ENCODE measurements at regions not wholly inside any gene's neighbourhood (a gene's known extent, or its start where the extent isn't known, plus 50 kb on each side); places are given as distances from the start of the nearest gene placed in this dataset.

GRCh38 chr3:116971531-116971930, 262.0 kb downstream of the TUSC7 start:
- no peak overlapping the region for H3K27ac ChIP-seq (ENCODE audit: low read depth in 2 of 2, low read length in 1 of 2)
- no peak overlapping the region for H3K4me3 ChIP-seq (ENCODE audit: low read depth in 1 of 2, low read length in 2 of 2)
- H3K36me3 ChIP-seq (ENCODE audit: control insufficient read depth in 2 of 2, insufficient read depth in 2 of 2, low read length in 1 of 2) = no peaks in the 10 kb centered on the region
- 44 to 63% methylated on average over 4 of the region's 4 CpGs for WGBS, 2 donors
- no peaks in the 10 kb centered on the region for H3K9me3 ChIP-seq (ENCODE audit: control insufficient read depth in 2 of 2, insufficient read depth in 1 of 2, low read depth in 1 of 2, low read length in 1 of 2)
- no peaks in the 10 kb centered on the region for H3K4me1 ChIP-seq (ENCODE audit: control insufficient read depth in 2 of 2, insufficient read depth in 2 of 2, low read length in 1 of 2)
- H3K27me3 ChIP-seq (ENCODE audit: control insufficient read depth in 1 of 2, insufficient read depth in 2 of 2, low read length in 2 of 2) = no peaks in the 10 kb centered on the region

- Histone ChIP-seq H3K27ac (ENCODE audit: low read depth in 2 of 2, low read length in 1 of 2) (no peak overlapping the region), H3K4me3 (ENCODE audit: low read depth in 1 of 2, low read length in 2 of 2) (no peak overlapping the region), H3K9me3 (ENCODE audit: control insufficient read depth in 2 of 2, insufficient read depth in 1 of 2, low read depth in 1 of 2, low read length in 1 of 2) (no peaks in the 10 kb centered on the region), H3K27me3 (ENCODE audit: control insufficient read depth in 1 of 2, insufficient read depth in 2 of 2, low read length in 2 of 2) (no peaks in the 10 kb centered on the region), H3K4me1 (ENCODE audit: control insufficient read depth in 2 of 2, insufficient read depth in 2 of 2, low read length in 1 of 2) (no peaks in the 10 kb centered on the region), H3K36me3 (ENCODE audit: control insufficient read depth in 2 of 2, insufficient read depth in 2 of 2, low read length in 1 of 2) (no peaks in the 10 kb centered on the region)
- 46 to 89% methylated on average over 1 of the region's 1 CpG for WGBS, 2 donors
Observed at GRCh38 chr3:116974702-116975101, 265.1 kb downstream of the TUSC7 start.

GRCh38 chr3:116977441-116977840, 267.9 kb downstream of the TUSC7 start:
- no peak overlapping the region for H3K4me3 ChIP-seq (ENCODE audit: low read depth in 1 of 2, low read length in 2 of 2)
- 89 to 93% methylated on average over 1 of the region's 1 CpG for WGBS, 2 donors
- H3K9me3 ChIP-seq (ENCODE audit: control insufficient read depth in 2 of 2, insufficient read depth in 1 of 2, low read depth in 1 of 2, low read length in 1 of 2) = no peaks in the 10 kb centered on the region

GRCh38 chr3:116980099-116980498, 270.5 kb downstream of the TUSC7 start:
- Histone ChIP-seq H3K9me3 (ENCODE audit: control insufficient read depth in 2 of 2, insufficient read depth in 1 of 2, low read depth in 1 of 2, low read length in 1 of 2) (no peaks in the 10 kb centered on the region), H3K4me3 (ENCODE audit: low read depth in 1 of 2, low read length in 2 of 2) (no peak overlapping the region), H3K27me3 (ENCODE audit: control insufficient read depth in 1 of 2, insufficient read depth in 2 of 2, low read length in 2 of 2) (no peaks in the 10 kb centered on the region), H3K4me1 (ENCODE audit: control insufficient read depth in 2 of 2, insufficient read depth in 2 of 2, low read length in 1 of 2) (no peaks in the 10 kb centered on the region), H3K36me3 (ENCODE audit: control insufficient read depth in 2 of 2, insufficient read depth in 2 of 2, low read length in 1 of 2) (no peaks in the 10 kb centered on the region), H3K27ac (ENCODE audit: low read depth in 2 of 2, low read length in 1 of 2) (no peak overlapping the region)
- 61 to 64% methylated on average over 3 of the region's 3 CpGs for WGBS, 2 donors

More at GRCh38 chr3:116977441-116977840, 267.9 kb downstream of the TUSC7 start:
- no peaks in the 10 kb centered on the region for H3K27me3 ChIP-seq (ENCODE audit: control insufficient read depth in 1 of 2, insufficient read depth in 2 of 2, low read length in 2 of 2)
- H3K27ac ChIP-seq (ENCODE audit: low read depth in 2 of 2, low read length in 1 of 2) = no peak overlapping the region
- no peaks in the 10 kb centered on the region for H3K36me3 ChIP-seq (ENCODE audit: control insufficient read depth in 2 of 2, insufficient read depth in 2 of 2, low read length in 1 of 2)
- H3K4me1 ChIP-seq (ENCODE audit: control insufficient read depth in 2 of 2, insufficient read depth in 2 of 2, low read length in 1 of 2) = no peaks in the 10 kb centered on the region

- 82 to 89% methylated on average over 5 of the region's 5 CpGs for WGBS, 2 donors
- Histone ChIP-seq H3K9me3 (ENCODE audit: control insufficient read depth in 2 of 2, insufficient read depth in 1 of 2, low read depth in 1 of 2, low read length in 1 of 2) (no peaks in the 10 kb centered on the region), H3K27me3 (ENCODE audit: control insufficient read depth in 1 of 2, insufficient read depth in 2 of 2, low read length in 2 of 2) (no peaks in the 10 kb centered on the region), H3K4me1 (ENCODE audit: control insufficient read depth in 2 of 2, insufficient read depth in 2 of 2, low read length in 1 of 2) (no peaks in the 10 kb centered on the region), H3K27ac (ENCODE audit: low read depth in 2 of 2, low read length in 1 of 2) (no peak overlapping the region), H3K36me3 (ENCODE audit: control insufficient read depth in 2 of 2, insufficient read depth in 2 of 2, low read length in 1 of 2) (no peaks in the 10 kb centered on the region), H3K4me3 (ENCODE audit: low read depth in 1 of 2, low read length in 2 of 2) (no peak overlapping the region)
Observed at GRCh38 chr3:116981089-116981488, 271.5 kb downstream of the TUSC7 start.

GRCh38 chr3:116984301-116984700, 274.7 kb downstream of the TUSC7 start:
- H3K36me3 ChIP-seq (ENCODE audit: control insufficient read depth in 2 of 2, insufficient read depth in 2 of 2, low read length in 1 of 2) = no peaks in the 10 kb centered on the region
- H3K9me3 ChIP-seq (ENCODE audit: control insufficient read depth in 2 of 2, insufficient read depth in 1 of 2, low read depth in 1 of 2, low read length in 1 of 2) = no peaks in the 10 kb centered on the region
- H3K4me3 ChIP-seq (ENCODE audit: low read depth in 1 of 2, low read length in 2 of 2) = no peak overlapping the region
- no peaks in the 10 kb centered on the region for H3K27me3 ChIP-seq (ENCODE audit: control insufficient read depth in 1 of 2, insufficient read depth in 2 of 2, low read length in 2 of 2)
- H3K4me1 ChIP-seq (ENCODE audit: control insufficient read depth in 2 of 2, insufficient read depth in 2 of 2, low read length in 1 of 2) = no peaks in the 10 kb centered on the region
- H3K27ac ChIP-seq (ENCODE audit: low read depth in 2 of 2, low read length in 1 of 2) = no peak overlapping the region

- H3K36me3 ChIP-seq (ENCODE audit: control insufficient read depth in 2 of 2, insufficient read depth in 2 of 2, low read length in 1 of 2) = no peaks in the 10 kb centered on the region
- H3K27me3 ChIP-seq (ENCODE audit: control insufficient read depth in 1 of 2, insufficient read depth in 2 of 2, low read length in 2 of 2) = no peaks in the 10 kb centered on the region
- no peaks in the 10 kb centered on the region for H3K9me3 ChIP-seq (ENCODE audit: control insufficient read depth in 2 of 2, insufficient read depth in 1 of 2, low read depth in 1 of 2, low read length in 1 of 2)
- no peak overlapping the region for H3K4me3 ChIP-seq (ENCODE audit: low read depth in 1 of 2, low read length in 2 of 2)
- H3K27ac ChIP-seq (ENCODE audit: low read depth in 2 of 2, low read length in 1 of 2) = no peak overlapping the region
- H3K4me1 ChIP-seq (ENCODE audit: control insufficient read depth in 2 of 2, insufficient read depth in 2 of 2, low read length in 1 of 2) = no peaks in the 10 kb centered on the region
- 59 to 63% methylated on average over 3 of the region's 3 CpGs for WGBS, 2 donors
Observed at GRCh38 chr3:116994351-116994879, 284.8 kb downstream of the TUSC7 start.

- Histone ChIP-seq H3K4me3 (ENCODE audit: low read depth in 1 of 2, low read length in 2 of 2) (no peak overlapping the region), H3K27me3 (ENCODE audit: control insufficient read depth in 1 of 2, insufficient read depth in 2 of 2, low read length in 2 of 2) (no peaks in the 10 kb centered on the region), H3K9me3 (ENCODE audit: control insufficient read depth in 2 of 2, insufficient read depth in 1 of 2, low read depth in 1 of 2, low read length in 1 of 2) (no peaks in the 10 kb centered on the region), H3K4me1 (ENCODE audit: control insufficient read depth in 2 of 2, insufficient read depth in 2 of 2, low read length in 1 of 2) (no peaks in the 10 kb centered on the region), H3K27ac (ENCODE audit: low read depth in 2 of 2, low read length in 1 of 2) (no peak overlapping the region), H3K36me3 (ENCODE audit: control insufficient read depth in 2 of 2, insufficient read depth in 2 of 2, low read length in 1 of 2) (no peaks in the 10 kb centered on the region)
Observed at GRCh38 chr3:117003501-117003900, 293.9 kb downstream of the TUSC7 start.

- Histone ChIP-seq H3K9me3 (ENCODE audit: control insufficient read depth in 2 of 2, insufficient read depth in 1 of 2, low read depth in 1 of 2, low read length in 1 of 2) (no peaks in the 10 kb centered on the region), H3K27ac (ENCODE audit: low read depth in 2 of 2, low read length in 1 of 2) (no peak overlapping the region), H3K27me3 (ENCODE audit: control insufficient read depth in 1 of 2, insufficient read depth in 2 of 2, low read length in 2 of 2) (no peaks in the 10 kb centered on the region), H3K4me3 (ENCODE audit: low read depth in 1 of 2, low read length in 2 of 2) (no peak overlapping the region), H3K36me3 (ENCODE audit: control insufficient read depth in 2 of 2, insufficient read depth in 2 of 2, low read length in 1 of 2) (no peaks in the 10 kb centered on the region), H3K4me1 (ENCODE audit: control insufficient read depth in 2 of 2, insufficient read depth in 2 of 2, low read length in 1 of 2) (no peaks in the 10 kb centered on the region)
- WGBS, 2 donors = 49 to 66% methylated on average over 2 of the region's 2 CpGs
Observed at GRCh38 chr3:117005274-117005673, 295.7 kb downstream of the TUSC7 start.

GRCh38 chr3:117005911-117006522, 296.4 kb downstream of the TUSC7 start:
- no peaks in the 10 kb centered on the region for H3K27me3 ChIP-seq (ENCODE audit: control insufficient read depth in 1 of 2, insufficient read depth in 2 of 2, low read length in 2 of 2)
- WGBS, 2 donors = 65 to 77% methylated on average over 2 of the region's 2 CpGs

More at GRCh38 chr3:117005911-117006522, 296.4 kb downstream of the TUSC7 start:
- Histone ChIP-seq H3K9me3 (ENCODE audit: control insufficient read depth in 2 of 2, insufficient read depth in 1 of 2, low read depth in 1 of 2, low read length in 1 of 2) (no peaks in the 10 kb centered on the region), H3K27ac (ENCODE audit: low read depth in 2 of 2, low read length in 1 of 2) (no peak overlapping the region), H3K4me1 (ENCODE audit: control insufficient read depth in 2 of 2, insufficient read depth in 2 of 2, low read length in 1 of 2) (no peaks in the 10 kb centered on the region), H3K36me3 (ENCODE audit: control insufficient read depth in 2 of 2, insufficient read depth in 2 of 2, low read length in 1 of 2) (no peaks in the 10 kb centered on the region), H3K4me3 (ENCODE audit: low read depth in 1 of 2, low read length in 2 of 2) (no peak overlapping the region)

Data from esophagus (tissue), 2 donors.